SK-N-SH treated with all-trans-retinoic acid at 6 μM for 48 hours (cell line): ENCODE measurements at regions not wholly inside any gene's neighbourhood (a gene's known extent, or its start where the extent isn't known, plus 50 kb on each side); places are given as distances from the start of the nearest gene placed in this dataset.

ENCODE experiments used
- ATAC-seq: fragments of 200-7000 bp; cut with Tn5 transposase; 3 replicates; pipeline ENCODE4 v1.9.1; 2020; ENCODE audit warnings: mild to moderate bottlenecking, moderate library complexity
- ARNTL ChIP-seq: fragments of 450-650 bp; formaldehyde crosslinking; IDR thresholded peaks from 2 replicates; pipeline ENCODE4 v1.5.0; 2020; ENCODE audit warnings: low read depth, mild to moderate bottlenecking, moderate library complexity, borderline replicate concordance
- BACH2 ChIP-seq: fragments of 250-450 bp; sonication (Bioruptor Pico); IDR thresholded peaks from 2 replicates; pipeline ENCODE4 v1.9.0; 2021; ENCODE audit warnings: mild to moderate bottlenecking, borderline replicate concordance
- CREB5 ChIP-seq: fragments of 250-450 bp; sonication (Bioruptor Pico); IDR thresholded peaks from 2 replicates; pipeline ENCODE4 v1.5.1; 2020; ENCODE audit warnings: low read depth, mild to moderate bottlenecking, moderate library complexity
- CSDC2 ChIP-seq: fragments of 250-450 bp; sonication (Bioruptor Pico); IDR thresholded peaks from 2 replicates; pipeline ENCODE4 v1.5.0; 2020; ENCODE audit warnings: mild to moderate bottlenecking, moderate library complexity
- CSRNP3 ChIP-seq: fragments of 250-450 bp; sonication (Bioruptor Pico); IDR thresholded peaks from 2 replicates; pipeline ENCODE4 v1.5.1; 2021; ENCODE audit warnings: mild to moderate bottlenecking, moderate library complexity
- ESRRG ChIP-seq: fragments of 250-450 bp; sonication (Bioruptor Pico); IDR thresholded peaks from 2 replicates; pipeline ENCODE4 v1.6.1; 2021; ENCODE audit warnings: mild to moderate bottlenecking
- GLIS3 ChIP-seq: fragments of 250-450 bp; sonication (Bioruptor Pico); IDR thresholded peaks from 2 replicates; pipeline ENCODE4 v1.5.0; 2020; ENCODE audit warnings: mild to moderate bottlenecking, moderate library complexity
- ISL1 ChIP-seq: fragments of 250-450 bp; sonication (Bioruptor Pico); IDR thresholded peaks from 2 replicates; pipeline ENCODE4 v2.1.2; 2022; ENCODE audit warnings: mild to moderate bottlenecking, moderate library complexity
- OSR1 ChIP-seq: fragments of 250-450 bp; sonication (Bioruptor Pico); IDR thresholded peaks from 2 replicates; pipeline ENCODE4 v1.8.0; 2022; ENCODE audit warnings: moderate library complexity, mild to moderate bottlenecking, inconsistent platforms
- PATZ1 ChIP-seq: fragments of 250-450 bp; sonication (Bioruptor Pico); IDR thresholded peaks from 2 replicates; pipeline ENCODE4 v1.8.0; 2020; ENCODE audit warnings: mild to moderate bottlenecking, moderate library complexity, borderline replicate concordance
- POU6F1 ChIP-seq: fragments of 250-450 bp; sonication (Bioruptor Pico); IDR thresholded peaks from 2 replicates; pipeline ENCODE4 v1.8.0; 2021; ENCODE audit warnings: low read depth, mild to moderate bottlenecking, moderate library complexity, borderline replicate concordance
- PPARA ChIP-seq: fragments of 250-450 bp; sonication (Bioruptor Pico); IDR thresholded peaks from 2 replicates; pipeline ENCODE4 v1.5.0; 2020; ENCODE audit warnings: mild to moderate bottlenecking, borderline replicate concordance
- RARB ChIP-seq: fragments of 250-450 bp; sonication (Bioruptor Pico); IDR thresholded peaks from 2 replicates; pipeline ENCODE4 v1.8.0; 2021; ENCODE audit warnings: mild to moderate bottlenecking, moderate library complexity
- SNAI2 ChIP-seq: fragments of 250-450 bp; sonication (Bioruptor Pico); IDR thresholded peaks from 2 replicates; pipeline ENCODE4 v1.5.0; 2020; ENCODE audit warnings: mild to moderate bottlenecking, moderate library complexity
- TCF4 ChIP-seq: fragments of 250-450 bp; sonication (Bioruptor Pico); IDR thresholded peaks from 2 replicates; pipeline ENCODE4 v1.8.0; 2021; ENCODE audit warnings: mild to moderate bottlenecking, moderate library complexity, borderline replicate concordance
- TOX ChIP-seq: fragments of 250-450 bp; sonication (Bioruptor Pico); IDR thresholded peaks from 2 replicates; pipeline ENCODE4 v1.8.0; 2021; ENCODE audit warnings: mild to moderate bottlenecking, moderate library complexity, borderline replicate concordance
- ZC3H10 ChIP-seq: fragments of 250-450 bp; sonication (Bioruptor Pico); IDR thresholded peaks from 2 replicates; pipeline ENCODE4 v1.5.1; 2021; ENCODE audit warnings: mild to moderate bottlenecking, moderate library complexity
- ZFP3 ChIP-seq: fragments of 250-450 bp; sonication (Bioruptor Pico); IDR thresholded peaks from 2 replicates; pipeline ENCODE4 v1.5.0; 2020; ENCODE audit warnings: mild to moderate bottlenecking, moderate library complexity
- ZFP30 ChIP-seq: fragments of 450-650 bp; formaldehyde crosslinking; IDR thresholded peaks from 2 replicates; pipeline ENCODE4 v1.5.0; 2022; ENCODE audit warnings: mild to moderate bottlenecking, moderate library complexity
- ZNF565 ChIP-seq: fragments of 450-650 bp; formaldehyde crosslinking; conservative IDR thresholded peaks from 2 replicates; pipeline ENCODE4 v1.5.0; 2020; ENCODE audit warnings: low read depth, mild to moderate bottlenecking, moderate library complexity
- ZNF70 ChIP-seq: fragments of 450-650 bp; formaldehyde crosslinking; IDR thresholded peaks from 2 replicates; pipeline ENCODE4 v1.5.0; 2020; ENCODE audit warnings: mild to moderate bottlenecking, moderate library complexity
- ZNF8 ChIP-seq: fragments of 450-650 bp; formaldehyde crosslinking; IDR thresholded peaks from 2 replicates; pipeline ENCODE4 v1.5.0; 2020; ENCODE audit warnings: mild to moderate bottlenecking, moderate library complexity

- no peak for TF ChIP-seq ARNTL (CRISPR knock-in tag)
- TF ChIP-seq SNAI2 (CRISPR knock-in tag): no peak
- no peak for TF ChIP-seq ZNF70
- TF ChIP-seq TCF4 (CRISPR knock-in tag): no peak
- no peak for TF ChIP-seq ESRRG (CRISPR knock-in tag)
- TF ChIP-seq RARB (CRISPR knock-in tag): no peak
- no peak for TF ChIP-seq ZC3H10
- no peak for TF ChIP-seq CSDC2 (CRISPR knock-in tag)
- TF ChIP-seq POU6F1 (CRISPR knock-in tag): no peak
- TF ChIP-seq ZFP3 (CRISPR knock-in tag): no peak
- TF ChIP-seq PPARA (CRISPR knock-in tag): no peak
- TF ChIP-seq ZNF565: no peak
- TF ChIP-seq TOX (CRISPR knock-in tag): no peak
- TF ChIP-seq, all 23 proteins: peak for 0
Observed at GRCh38 chr5:39648085-39648847, 223.5 kb upstream of the DAB2 start (continued).

GRCh38 chr5:39640552-39640951, 215.8 kb upstream of the DAB2 start:
- no peak for ATAC-seq
- TF ChIP-seq POU6F1 (CRISPR knock-in tag) (no peak), TCF4 (CRISPR knock-in tag) (no peak), ZNF70 (no peak), SNAI2 (CRISPR knock-in tag) (no peak), ZFP3 (CRISPR knock-in tag) (no peak), CREB5 (no peak), ZFP30 (CRISPR knock-in tag) (no peak), CSRNP3 (no peak), TOX (CRISPR knock-in tag) (no peak), ISL1 (no peak), ZNF565 (no peak), PATZ1 (CRISPR knock-in tag) (no peak), PPARA (CRISPR knock-in tag) (no peak), GLIS3 (CRISPR knock-in tag) (no peak), OSR1 (CRISPR knock-in tag) (no peak), ESRRG (CRISPR knock-in tag) (no peak), ZNF8 (CRISPR knock-in tag) (no peak), RARB (CRISPR knock-in tag) (no peak), ARNTL (CRISPR knock-in tag) (no peak)
- TF ChIP-seq, all 23 proteins: peak for 0

GRCh38 chr5:39639618-39640089, 214.9 kb upstream of the DAB2 start:
- ATAC-seq: no peak
- TF ChIP-seq PPARA (CRISPR knock-in tag) (no peak), ZFP30 (CRISPR knock-in tag) (no peak), ISL1 (no peak), ZNF565 (no peak), CSRNP3 (no peak), RARB (CRISPR knock-in tag) (no peak), ZNF70 (no peak), TCF4 (CRISPR knock-in tag) (no peak), TOX (CRISPR knock-in tag) (no peak), CSDC2 (CRISPR knock-in tag) (no peak), CREB5 (no peak), BACH2 (no peak), PATZ1 (CRISPR knock-in tag) (no peak)
